Nephron (organoid): ENCODE measurements at regions not wholly inside any gene's neighbourhood (a gene's known extent, or its start where the extent isn't known, plus 50 kb on each side); places are given as distances from the start of the nearest gene placed in this dataset.

Source experiments
- H3K27ac Mint-ChIP-seq, 3 experiments: 2 replicates each; pipeline ENCODE4 v1.8.0; 2020; ENCODE audit warnings: mixed read lengths in 3 of 3, mild to moderate bottlenecking in 2 of 3, moderate library complexity in 1 of 3
- H3K27me3 Mint-ChIP-seq: 2 replicates; pipeline ENCODE4 v1.8.0; 2021; ENCODE audit warnings: low read depth, mild to moderate bottlenecking, moderate library complexity, mixed read lengths
- H3K36me3 Mint-ChIP-seq: 2 replicates; pipeline ENCODE4 v1.8.0; 2020; ENCODE audit warnings: low read depth, mixed read lengths
- H3K4me1 Mint-ChIP-seq: 2 replicates; pipeline ENCODE4 v1.8.0; 2020; ENCODE audit warnings: mixed read lengths
- H3K4me3 Mint-ChIP-seq, 3 experiments: 2 replicates each; pipeline ENCODE4 v1.8.0; 2020; ENCODE audit warnings: mild to moderate bottlenecking in 3 of 3, mixed read lengths in 3 of 3, moderate library complexity in 2 of 3
- H3K9me3 Mint-ChIP-seq: 2 replicates; pipeline ENCODE4 v1.8.0; 2020; ENCODE audit warnings: mixed read lengths
- TF ChIP-seq, protein P1 (sequence below), 3 experiments: fragments of 200-600 bp; sonication (generic); IDR thresholded peaks; one replicate each; pipeline ENCODE4 v1.5.0; 2021; ENCODE audit warnings: antibody characterized with exemption in 3 of 3; ENCODE audit not compliant: unreplicated experiment in 3 of 3

DNA sequence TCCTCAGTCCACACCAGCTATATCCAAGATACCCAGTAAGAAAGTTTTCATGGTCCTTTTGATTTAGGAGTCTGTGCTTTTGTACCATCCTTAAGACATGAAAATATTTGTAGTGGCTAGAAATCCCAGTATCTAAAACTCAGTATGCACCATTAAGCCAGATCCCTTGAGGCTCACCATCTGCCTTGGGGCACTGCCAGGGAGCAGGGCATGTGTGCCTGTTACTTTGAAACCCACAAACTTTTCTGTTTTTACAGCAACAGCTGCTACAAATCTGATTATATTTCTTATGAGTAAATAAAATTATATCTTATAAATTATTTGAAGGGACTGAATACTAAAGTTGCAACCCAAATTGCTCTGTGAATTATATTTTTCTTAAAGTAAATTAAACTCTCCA lies 290.5 kb upstream of the MANEA start:
- H3K4me1 Mint-ChIP-seq: peaks cover 16% of the 10 kb centered on the region
- H3K9me3 Mint-ChIP-seq: no peaks in the 10 kb centered on the region
- no peak overlapping the region for H3K27ac Mint-ChIP-seq
- H3K27me3 Mint-ChIP-seq: peaks cover 3% of the 10 kb centered on the region
- no peak overlapping the region for H3K4me3 Mint-ChIP-seq
- TF ChIP-seq, protein P1, sequence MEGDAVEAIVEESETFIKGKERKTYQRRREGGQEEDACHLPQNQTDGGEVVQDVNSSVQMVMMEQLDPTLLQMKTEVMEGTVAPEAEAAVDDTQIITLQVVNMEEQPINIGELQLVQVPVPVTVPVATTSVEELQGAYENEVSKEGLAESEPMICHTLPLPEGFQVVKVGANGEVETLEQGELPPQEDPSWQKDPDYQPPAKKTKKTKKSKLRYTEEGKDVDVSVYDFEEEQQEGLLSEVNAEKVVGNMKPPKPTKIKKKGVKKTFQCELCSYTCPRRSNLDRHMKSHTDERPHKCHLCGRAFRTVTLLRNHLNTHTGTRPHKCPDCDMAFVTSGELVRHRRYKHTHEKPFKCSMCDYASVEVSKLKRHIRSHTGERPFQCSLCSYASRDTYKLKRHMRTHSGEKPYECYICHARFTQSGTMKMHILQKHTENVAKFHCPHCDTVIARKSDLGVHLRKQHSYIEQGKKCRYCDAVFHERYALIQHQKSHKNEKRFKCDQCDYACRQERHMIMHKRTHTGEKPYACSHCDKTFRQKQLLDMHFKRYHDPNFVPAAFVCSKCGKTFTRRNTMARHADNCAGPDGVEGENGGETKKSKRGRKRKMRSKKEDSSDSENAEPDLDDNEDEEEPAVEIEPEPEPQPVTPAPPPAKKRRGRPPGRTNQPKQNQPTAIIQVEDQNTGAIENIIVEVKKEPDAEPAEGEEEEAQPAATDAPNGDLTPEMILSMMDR (IDR thresholded peaks at IDR 0.05; ENCODE audit: unreplicated experiment in 3 of 3): no peak
- H3K36me3 Mint-ChIP-seq: no peaks in the 10 kb centered on the region

DNA sequence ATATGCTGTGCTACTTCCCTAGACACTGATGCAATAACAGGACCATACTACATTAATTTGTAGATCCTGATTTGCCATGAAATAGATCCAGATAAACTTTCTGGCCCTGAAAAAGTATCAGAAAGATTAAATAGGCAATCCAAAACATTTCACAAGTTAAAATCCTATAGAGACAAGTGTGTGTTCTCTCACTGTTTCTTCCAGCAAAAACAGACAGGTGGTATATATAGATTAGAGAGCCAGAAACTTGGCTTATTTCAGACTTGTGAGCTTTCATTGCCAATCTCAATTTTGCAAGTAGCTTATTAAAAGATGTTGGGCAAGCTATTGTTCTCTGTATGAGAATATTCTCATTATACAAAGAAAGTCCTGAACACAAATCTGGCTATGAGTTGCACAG lies 289.1 kb upstream of the MANEA start:
- TF ChIP-seq, protein P1 (IDR thresholded peaks at IDR 0.05; ENCODE audit: unreplicated experiment in 3 of 3): no peak
- Mint-ChIP-seq H3K9me3 (no peaks in the 10 kb centered on the region), H3K4me1 (peaks cover 16% of the 10 kb centered on the region), H3K27ac (no peak overlapping the region), H3K36me3 (no peaks in the 10 kb centered on the region), H3K27me3 (no peaks in the 10 kb centered on the region), H3K4me3 (no peak overlapping the region)

GRCh38 chr6:95292011-95292410 lies 285.3 kb upstream of the MANEA start:
- H3K4me3 Mint-ChIP-seq: no peak overlapping the region
- H3K27me3 Mint-ChIP-seq: no peaks in the 10 kb centered on the region
- H3K9me3 Mint-ChIP-seq: no peaks in the 10 kb centered on the region
- TF ChIP-seq, protein P1 (IDR thresholded peaks at IDR 0.05; ENCODE audit: unreplicated experiment in 3 of 3): no peak
- H3K27ac Mint-ChIP-seq: no peak overlapping the region
- H3K36me3 Mint-ChIP-seq: no peaks in the 10 kb centered on the region
- no peaks in the 10 kb centered on the region for H3K4me1 Mint-ChIP-seq

DNA sequence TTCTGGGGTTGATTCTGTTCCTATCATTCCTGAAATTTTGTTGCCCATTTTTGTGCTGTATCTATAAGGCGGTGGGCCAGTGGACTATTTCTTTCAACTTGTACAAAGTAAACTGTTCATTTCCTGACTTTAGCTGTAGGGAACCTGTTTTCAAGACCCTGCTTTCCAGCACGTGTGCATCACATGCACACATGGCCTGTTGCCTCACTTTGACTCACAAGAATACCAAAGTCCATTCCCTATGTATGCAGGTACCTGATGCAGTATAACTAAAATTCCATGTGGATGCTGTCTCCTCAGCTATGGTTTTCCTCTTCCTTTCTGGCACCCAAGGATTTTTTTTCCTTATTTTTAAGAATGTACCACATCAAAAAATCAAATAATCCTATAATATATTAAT lies 284.1 kb upstream of the MANEA start:
- no peak overlapping the region for H3K27ac Mint-ChIP-seq
- TF ChIP-seq, protein P1 (IDR thresholded peaks at IDR 0.05; ENCODE audit: unreplicated experiment in 3 of 3): no peak
- no peaks in the 10 kb centered on the region for H3K4me1 Mint-ChIP-seq
- H3K9me3 Mint-ChIP-seq: no peaks in the 10 kb centered on the region
- H3K27me3 Mint-ChIP-seq: no peaks in the 10 kb centered on the region
- no peak overlapping the region for H3K4me3 Mint-ChIP-seq
- no peaks in the 10 kb centered on the region for H3K36me3 Mint-ChIP-seq

DNA sequence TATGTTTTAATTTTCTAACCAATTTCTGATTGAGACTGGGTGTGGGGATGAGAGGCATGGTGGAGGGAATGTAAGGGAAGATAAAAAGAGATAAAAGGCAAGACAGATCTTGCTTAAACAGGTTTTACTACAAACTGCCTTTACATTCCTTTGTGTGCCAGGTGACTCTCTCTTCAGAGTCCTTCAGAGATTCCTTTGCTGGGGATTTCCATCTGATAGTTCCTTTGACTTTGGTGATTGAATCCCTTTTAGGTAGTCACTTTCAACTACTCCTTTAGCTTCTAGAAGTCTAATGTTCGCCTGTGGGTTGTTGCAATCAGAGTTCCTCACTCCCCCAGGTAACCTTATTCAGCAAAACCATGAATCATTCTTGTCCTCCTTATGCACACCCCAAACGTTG lies 283.3 kb upstream of the MANEA start:
- TF ChIP-seq, protein P1 (IDR thresholded peaks at IDR 0.05; ENCODE audit: unreplicated experiment in 3 of 3): no peak
- H3K4me1 Mint-ChIP-seq: no peaks in the 10 kb centered on the region
- H3K9me3 Mint-ChIP-seq: no peaks in the 10 kb centered on the region
- H3K27me3 Mint-ChIP-seq: no peaks in the 10 kb centered on the region
- H3K27ac Mint-ChIP-seq: no peak overlapping the region
- H3K36me3 Mint-ChIP-seq: no peaks in the 10 kb centered on the region
- H3K4me3 Mint-ChIP-seq: no peak overlapping the region

DNA sequence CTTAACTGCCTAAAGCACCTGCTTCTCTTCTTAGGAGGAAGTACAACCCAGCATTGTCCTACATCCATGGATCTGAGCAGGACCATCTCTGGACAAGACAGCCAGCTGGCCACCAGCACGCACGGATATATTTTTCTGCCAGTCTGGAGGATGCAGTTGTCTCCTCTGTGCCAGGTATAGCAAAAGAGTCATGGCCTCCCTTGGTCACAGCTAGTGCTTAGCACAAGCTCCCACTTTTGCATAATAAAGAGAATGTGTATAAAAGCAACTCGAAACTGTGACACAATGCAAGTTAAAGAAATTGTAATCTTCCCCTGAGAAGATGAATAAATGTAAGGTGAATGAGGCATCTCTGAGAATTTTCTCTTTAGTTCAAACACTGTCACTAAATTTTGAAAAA lies 267.8 kb upstream of the MANEA start:
- Mint-ChIP-seq H3K27me3 (no peaks in the 10 kb centered on the region), H3K4me1 (no peaks in the 10 kb centered on the region), H3K27ac (no peak overlapping the region), H3K4me3 (no peak overlapping the region), H3K36me3 (no peaks in the 10 kb centered on the region), H3K9me3 (no peaks in the 10 kb centered on the region)
- TF ChIP-seq, protein P1 (IDR thresholded peaks at IDR 0.05; ENCODE audit: unreplicated experiment in 3 of 3): no peak
